HG02870 (cell line): ENCODE measurements at regions not wholly inside any gene's neighbourhood (a gene's known extent, or its start where the extent isn't known, plus 50 kb on each side); places are given as distances from the start of the nearest gene placed in this dataset.

Experiments used
- ATAC-seq: cut with Tn5 transposase; IDR thresholded peaks from one replicate; pipeline ENCODE4 v1.9.1; 2021; ENCODE audit warnings: mild to moderate bottlenecking, moderate library complexity; ENCODE audit not compliant: unreplicated experiment

GRCh38 chr15:58269455-58270414 is 131.6 kb downstream of the AQP9 start:
- ATAC-seq: no peak

GRCh38 chr15:58271410-58271809 is 133.2 kb downstream of the AQP9 start:
- ATAC-seq: no peak

- no peak for ATAC-seq
These were observed 134.9 kb downstream of the AQP9 start for GRCh38 chr15:58273104-58273503.

- ATAC-seq: no peak
These were observed 136.7 kb downstream of the AQP9 start for GRCh38 chr15:58274885-58275284.

GRCh38 chr15:58275785-58276184 is 137.6 kb downstream of the AQP9 start:
- ATAC-seq: no peak

- ATAC-seq: no peak
These were observed 138.7 kb downstream of the AQP9 start for GRCh38 chr15:58276924-58277323.

- ATAC-seq: no peak
These were observed 139.2 kb downstream of the AQP9 start for GRCh38 chr15:58277333-58277732.

GRCh38 chr15:58279106-58279505 is 140.9 kb downstream of the AQP9 start:
- ATAC-seq: no peak

- no peak for ATAC-seq
These were observed 141.5 kb downstream of the AQP9 start for GRCh38 chr15:58279654-58280053.

- no peak for ATAC-seq
These were observed 144.0 kb downstream of the AQP9 start for GRCh38 chr15:58282060-58282708.

GRCh38 chr15:58283302-58283701 is 145.1 kb downstream of the AQP9 start:
- ATAC-seq: no peak

GRCh38 chr15:58284293-58284692 is 146.1 kb downstream of the AQP9 start:
- no peak for ATAC-seq

GRCh38 chr15:58285212-58285920 is 146.4 kb upstream of the LIPC start:
- no peak for ATAC-seq

- ATAC-seq: no peak
These were observed 145.9 kb upstream of the LIPC start for GRCh38 chr15:58285921-58286278.

- ATAC-seq: no peak
These were observed 145.3 kb upstream of the LIPC start for GRCh38 chr15:58286523-58286922.

GRCh38 chr15:58287891-58288290 is 143.9 kb upstream of the LIPC start:
- no peak for ATAC-seq

GRCh38 chr15:58288592-58288991 is 143.2 kb upstream of the LIPC start:
- ATAC-seq: no peak

- ATAC-seq: no peak
These were observed 139.9 kb upstream of the LIPC start for GRCh38 chr15:58291848-58292247.

GRCh38 chr15:58292751-58293175 is 139.0 kb upstream of the LIPC start:
- no peak for ATAC-seq

GRCh38 chr15:58293622-58294550 is 137.9 kb upstream of the LIPC start:
- no peak for ATAC-seq
